HG03457 (cell line): ENCODE measurements at regions not wholly inside any gene's neighbourhood (a gene's known extent, or its start where the extent isn't known, plus 50 kb on each side); places are given as distances from the start of the nearest gene placed in this dataset.

ENCODE experiments used
- ATAC-seq: cut with Tn5 transposase; IDR thresholded peaks from one replicate; pipeline ENCODE4 v1.9.1; 2021; ENCODE audit warnings: moderate number of reproducible peaks; ENCODE audit not compliant: unreplicated experiment

DNA sequence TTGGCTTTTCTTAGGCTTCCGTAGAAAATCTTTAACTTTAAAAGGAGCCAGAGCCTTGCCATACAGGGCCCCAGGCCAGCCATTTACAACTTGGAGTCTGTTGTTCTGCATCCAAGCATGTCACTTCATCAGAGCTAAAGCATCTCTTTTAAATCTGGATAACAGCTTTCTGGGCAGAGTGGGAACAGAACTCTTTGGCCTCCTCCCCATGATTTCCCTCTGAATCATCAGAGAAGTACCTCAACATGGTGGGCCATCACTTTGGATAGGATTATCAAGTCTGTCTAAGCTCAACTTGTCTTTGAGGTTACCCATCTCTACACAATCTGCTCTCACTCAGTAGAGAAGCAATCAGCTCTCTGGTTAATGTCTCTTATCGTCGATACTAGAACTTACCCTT is 170.9 kb downstream of the SLC6A15 start:
- no peak for ATAC-seq

DNA sequence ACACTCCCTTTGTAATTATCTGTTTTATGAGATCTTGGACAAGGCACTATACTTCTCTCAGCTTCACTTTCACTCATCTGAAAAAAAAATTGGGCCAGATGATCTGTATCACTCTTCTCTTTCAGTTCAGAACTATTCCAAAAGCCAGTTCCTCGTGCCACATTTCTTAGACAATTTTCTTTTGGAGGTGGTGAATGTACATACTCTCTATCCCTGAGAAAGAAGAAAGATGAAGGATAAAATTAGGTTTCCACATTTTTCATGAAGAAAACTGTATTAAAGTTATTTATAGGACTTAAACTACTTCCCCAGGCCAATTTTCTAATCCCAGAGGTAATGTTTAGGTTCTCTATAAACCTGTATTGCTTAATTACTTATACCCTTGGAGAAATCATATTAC is 171.6 kb downstream of the SLC6A15 start:
- ATAC-seq, result no peak

DNA sequence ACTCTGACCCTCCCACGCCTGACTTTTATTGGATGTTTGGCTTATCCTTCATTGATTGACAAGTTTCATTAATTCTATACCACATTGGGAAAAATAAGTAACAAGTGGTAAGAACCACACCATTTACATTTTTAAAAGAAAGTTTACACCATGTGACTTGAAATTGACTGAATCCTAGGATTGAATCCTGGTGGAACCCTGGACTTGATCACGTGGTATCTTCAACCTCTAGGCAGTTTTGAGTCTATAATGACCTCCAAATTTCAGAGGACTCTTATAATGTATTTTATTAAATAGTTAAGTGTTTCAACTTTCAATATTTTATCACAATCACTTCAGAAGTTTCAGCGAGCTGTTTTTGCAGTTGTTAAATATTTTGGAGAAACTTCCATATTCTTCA is 172.0 kb downstream of the SLC6A15 start:
- no peak for ATAC-seq

DNA sequence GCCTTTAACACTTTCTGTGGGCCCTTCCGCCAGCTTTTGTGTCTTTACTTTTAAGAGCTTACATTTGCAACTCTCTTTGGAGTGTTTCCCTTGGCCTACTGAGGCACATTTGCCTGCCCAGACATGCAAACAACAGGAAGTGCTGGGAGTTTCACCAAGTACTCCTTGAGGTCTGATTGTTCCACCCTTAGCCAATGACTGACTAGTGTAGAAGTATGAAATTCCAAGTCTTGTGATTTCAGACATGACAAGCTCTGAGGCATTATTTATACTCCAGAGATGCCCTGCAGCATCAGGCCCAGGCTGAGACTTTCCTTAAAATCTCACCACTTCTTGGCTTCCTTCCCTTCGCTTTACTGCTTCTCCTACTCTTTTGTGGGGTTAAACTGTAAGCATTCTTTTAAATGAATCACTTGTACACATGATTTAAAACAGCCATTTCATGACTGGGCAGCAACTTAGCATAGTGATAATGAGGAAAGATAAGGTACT is 174.1 kb downstream of the SLC6A15 start:
- no peak for ATAC-seq

DNA sequence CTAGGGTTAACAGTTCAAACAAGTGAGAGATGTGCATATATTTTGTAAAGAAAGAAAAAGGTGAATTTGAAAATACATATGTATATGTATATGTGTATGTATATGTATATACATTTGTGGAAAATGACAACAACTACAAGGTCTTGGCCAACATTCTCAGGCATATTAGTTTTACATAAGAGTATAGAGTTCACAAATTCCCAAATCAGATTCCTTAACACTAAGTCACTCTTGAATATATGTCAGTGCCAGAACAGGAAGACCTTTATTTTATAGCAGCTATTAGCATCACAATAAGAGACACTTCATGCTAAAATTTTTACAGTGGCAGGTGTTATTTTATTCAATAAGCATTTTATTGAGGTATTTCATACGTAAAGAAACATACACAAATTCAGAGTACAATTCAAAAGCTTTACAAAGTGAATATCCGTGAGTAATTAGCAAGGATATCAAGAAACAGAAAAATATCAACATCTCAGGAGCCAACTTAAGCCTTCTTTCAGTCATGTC is 179.7 kb downstream of the SLC6A15 start:
- no peak for ATAC-seq

DNA sequence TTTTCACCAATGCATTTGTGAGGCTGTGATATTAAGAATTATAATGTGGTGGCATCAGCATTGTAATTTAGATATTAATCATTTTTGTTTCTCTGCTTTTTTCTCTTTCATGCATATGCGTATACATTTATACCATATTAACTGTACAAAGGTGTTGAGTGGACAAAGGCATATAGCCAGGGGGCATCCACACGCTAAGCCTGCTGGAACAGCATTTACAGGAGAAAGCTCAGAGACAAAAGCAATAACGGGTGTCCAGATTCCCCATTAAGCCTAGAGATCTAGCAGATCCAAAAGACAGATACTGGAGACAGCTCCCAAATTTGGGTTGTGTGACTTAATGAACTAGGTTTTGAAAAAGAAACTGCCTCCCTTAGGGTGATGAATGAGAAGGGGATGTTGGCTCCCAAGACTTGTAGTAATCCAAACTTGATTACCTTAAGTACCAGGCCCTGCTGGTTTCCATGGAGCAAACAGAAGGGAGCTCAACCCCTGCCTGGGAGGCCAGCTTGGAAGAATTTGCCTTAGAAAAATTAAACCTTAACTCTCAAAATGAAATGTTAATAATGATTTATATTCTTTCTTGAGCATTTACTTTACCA is 181.9 kb downstream of the SLC6A15 start:
- ATAC-seq, result no peak

DNA sequence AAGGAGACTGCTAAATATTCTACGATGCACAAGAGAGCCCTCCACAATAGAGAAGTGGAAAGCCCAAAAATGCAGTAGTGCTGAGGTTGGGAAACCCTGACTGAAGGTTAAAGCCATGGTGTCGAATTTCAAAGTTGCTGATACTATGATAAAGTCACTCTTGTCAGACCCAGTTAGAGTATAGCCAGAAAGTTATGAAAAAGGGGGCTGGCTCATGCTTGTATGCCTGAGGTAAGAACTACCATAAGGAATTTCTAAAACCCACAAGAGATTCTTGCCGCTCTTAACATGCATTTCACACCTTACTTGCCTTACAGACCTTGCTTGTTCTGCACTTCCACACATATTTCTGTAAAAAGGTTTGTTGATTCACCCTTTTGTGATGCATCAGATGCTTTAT is 184.6 kb downstream of the SLC6A15 start:
- no peak for ATAC-seq

DNA sequence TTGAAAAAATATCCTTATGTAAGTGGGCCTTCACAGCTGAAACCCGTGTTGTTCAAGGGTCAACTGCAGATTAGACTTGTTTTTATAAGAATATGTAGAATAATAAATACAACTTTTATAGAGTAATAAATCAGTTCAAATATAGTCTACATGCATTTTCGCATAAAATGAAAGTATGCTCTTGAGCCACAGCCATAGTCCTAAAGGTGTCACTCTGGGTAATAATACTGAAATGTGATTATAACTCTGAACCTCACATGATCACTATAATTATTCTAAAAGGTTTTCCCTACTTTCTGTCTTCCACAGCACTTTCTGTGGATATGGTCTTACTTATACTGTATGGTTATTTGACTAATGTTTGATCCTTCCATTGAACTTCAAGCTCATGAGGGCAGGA is 185.8 kb downstream of the SLC6A15 start:
- ATAC-seq, result no peak

DNA sequence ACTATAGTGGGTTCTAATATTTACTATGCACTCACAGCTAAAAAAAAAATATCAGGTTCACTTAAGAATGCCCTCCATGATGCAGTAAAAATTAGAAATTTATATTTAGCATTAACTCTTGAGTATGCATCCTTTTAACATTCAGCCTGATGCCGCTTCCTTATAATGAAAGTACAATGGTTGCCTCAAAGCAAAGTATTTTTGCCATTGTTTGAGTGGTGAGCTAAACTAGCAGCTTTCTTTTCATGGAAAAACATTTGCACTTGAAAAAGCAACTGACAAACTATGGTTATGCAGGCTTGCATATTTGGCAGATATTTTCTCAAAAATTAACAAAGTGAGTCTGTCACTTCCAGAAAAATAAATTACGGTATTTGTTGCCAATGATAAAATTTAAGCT is 188.6 kb downstream of the SLC6A15 start:
- ATAC-seq, result no peak

DNA sequence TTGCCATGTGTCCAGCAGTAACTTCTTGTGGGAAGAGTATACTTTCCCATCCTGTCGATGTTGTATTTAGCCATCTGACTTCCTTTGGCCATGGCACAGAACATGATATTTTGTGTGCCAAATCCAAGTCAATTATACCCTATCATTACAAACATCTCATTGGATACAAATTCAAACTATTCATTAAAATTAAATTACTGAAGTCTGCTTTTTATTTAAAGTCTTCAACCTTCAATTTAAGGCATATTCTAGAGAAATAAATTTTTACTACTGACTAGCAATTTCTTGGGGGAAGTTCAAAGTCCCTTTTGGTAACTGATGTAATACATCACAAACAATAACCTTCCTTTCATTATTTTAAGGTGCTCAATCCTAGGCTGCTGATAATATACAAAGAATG is 192.6 kb downstream of the SLC6A15 start:
- no peak for ATAC-seq

DNA sequence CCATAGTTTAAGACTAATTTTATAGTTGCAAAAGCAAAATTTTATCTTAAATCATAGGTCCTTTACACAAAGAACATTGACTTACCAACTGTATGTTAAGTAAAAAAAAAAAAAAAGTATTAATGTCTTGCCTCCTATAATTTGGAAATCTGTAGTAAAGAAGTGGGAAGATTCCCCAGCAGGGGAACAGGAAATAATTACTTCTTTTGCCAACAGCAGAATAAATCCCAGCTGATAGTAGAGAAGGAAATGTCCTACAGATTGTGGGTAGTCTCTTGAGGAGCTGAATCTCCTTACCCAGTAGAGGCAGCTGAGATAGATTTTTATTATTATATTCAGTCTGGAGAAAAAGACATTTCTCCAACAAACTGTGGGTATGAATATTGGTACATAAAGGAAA is 193.7 kb downstream of the SLC6A15 start:
- ATAC-seq, result no peak

DNA sequence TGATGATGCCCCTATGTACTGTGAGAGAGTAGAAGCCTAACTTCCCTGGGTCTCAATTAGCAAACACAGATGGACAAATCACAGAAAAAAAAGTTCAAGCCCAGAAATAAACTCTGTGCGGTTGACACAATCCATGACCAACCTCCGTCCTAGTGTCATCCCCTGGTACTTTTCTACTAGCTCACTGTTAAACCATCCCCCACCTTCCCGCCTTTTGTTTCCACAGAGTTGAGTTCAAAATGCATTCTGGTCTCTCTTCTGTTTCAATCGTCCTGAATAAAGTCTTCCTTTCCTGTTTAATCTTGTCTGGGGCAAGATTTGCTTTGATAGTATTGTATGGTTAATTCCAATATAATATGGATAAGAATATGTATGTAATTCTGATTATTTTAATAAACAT is 199.9 kb downstream of the SLC6A15 start:
- no peak for ATAC-seq

DNA sequence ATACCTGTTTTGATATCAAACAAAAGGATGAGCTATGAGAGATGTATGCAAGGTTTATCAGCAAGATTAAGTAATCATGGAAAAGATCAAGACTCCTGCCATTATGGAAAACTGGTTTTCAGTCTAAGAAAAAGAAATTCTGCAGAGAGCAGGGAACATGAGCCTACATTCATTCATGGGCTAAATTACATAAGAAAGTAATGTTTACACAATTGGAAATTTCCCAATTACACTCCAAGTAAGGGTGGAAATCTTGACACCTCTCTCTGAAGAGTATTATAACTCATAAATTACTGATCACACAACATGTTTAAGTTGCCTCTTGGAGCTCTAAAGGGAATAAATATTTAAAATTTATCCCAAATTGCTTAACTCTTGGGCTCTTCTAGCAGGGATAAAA is 206.2 kb downstream of the SLC6A15 start:
- no peak for ATAC-seq

DNA sequence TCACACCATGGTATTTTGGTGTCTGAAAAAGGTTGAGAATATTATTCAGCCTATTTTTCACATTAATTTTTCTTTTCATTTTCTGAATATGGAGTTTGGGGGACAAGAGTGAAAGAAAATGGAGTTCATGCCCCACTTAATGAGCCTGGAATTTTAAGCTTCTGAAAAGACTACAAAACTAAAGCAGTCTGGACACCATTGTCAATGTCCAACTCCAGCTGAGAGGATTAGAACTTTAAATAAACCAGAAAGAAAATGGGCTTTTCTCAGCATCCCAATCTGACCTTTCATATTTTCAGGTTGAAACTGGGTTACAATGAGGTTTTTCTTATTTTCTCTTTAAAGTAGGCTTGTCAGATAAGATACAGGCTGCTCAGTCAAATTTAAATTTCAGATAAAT is 207.7 kb downstream of the SLC6A15 start:
- no peak for ATAC-seq

DNA sequence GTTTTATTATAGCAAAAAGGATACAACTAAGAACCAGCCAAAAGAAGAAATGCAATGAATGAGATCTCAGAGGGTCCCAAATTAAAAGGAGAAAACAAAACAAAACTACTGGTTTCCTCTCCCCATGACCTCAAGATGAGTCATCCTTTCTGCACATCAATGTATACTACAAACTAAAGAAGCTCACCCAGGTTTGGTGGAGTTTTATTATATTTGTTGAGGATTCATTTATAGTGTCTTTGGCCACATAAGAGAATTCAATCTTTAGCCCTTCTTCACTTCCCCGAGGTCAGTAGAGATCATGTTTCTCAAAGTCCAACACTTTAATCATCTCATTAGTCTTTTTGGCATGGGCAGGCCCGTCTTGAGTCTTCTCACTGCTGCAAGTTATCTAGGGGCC is 210.6 kb downstream of the SLC6A15 start:
- ATAC-seq, result no peak

DNA sequence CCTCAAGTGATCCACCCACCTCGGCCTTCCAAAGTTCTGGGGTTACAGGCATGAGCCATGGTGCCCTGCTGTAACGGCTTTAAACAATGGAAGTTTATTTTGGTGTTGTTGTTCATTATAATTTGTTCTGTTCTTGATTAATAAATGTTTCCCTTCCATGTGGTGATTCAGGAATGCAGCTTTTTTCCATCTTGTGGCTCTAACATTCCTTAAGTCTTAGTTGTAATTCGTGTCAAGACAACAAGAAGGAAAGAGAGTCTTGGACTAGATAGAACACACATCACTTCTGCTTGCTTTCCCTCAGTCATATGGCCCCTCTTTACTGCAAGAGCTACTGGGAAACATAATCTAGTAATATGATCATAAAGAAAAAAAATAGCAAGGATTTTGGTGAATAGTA is 211.6 kb downstream of the SLC6A15 start:
- no peak for ATAC-seq

DNA sequence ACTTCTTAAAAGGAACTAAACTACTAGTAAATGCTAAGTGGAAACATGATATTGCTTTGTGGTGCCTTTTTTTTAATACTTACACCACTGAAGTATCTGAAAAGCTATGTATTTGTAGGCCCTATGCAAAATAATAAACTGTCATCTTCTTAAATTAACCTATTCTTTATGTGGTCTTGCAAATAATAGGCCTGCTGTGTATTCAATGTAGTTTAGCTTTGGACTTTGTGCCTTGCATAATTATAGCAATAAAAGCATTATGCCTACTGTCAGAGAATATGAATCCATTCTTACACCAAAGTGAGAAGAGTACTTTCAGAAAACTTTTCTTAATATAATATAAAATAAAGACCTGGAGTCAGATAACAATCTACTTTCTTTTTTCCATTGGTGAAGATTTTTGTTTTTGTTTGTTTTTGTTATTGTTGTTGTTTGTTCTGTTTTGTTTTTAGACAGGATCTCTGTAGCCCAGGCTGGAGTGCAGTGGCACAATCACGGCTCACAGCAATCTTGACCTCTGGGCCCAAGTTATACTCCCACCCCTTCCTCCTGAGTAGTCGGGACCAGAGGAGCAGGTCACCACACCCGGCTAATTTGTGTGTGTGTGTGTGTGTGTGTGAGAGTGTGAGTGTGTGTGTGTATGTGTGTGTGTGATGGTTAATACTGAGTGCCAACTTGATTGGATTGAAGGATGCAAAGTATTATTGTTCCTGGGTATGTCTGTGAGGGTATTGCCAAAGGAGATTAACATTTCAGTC is 213.8 kb downstream of the SLC6A15 start:
- ATAC-seq, result no peak

DNA sequence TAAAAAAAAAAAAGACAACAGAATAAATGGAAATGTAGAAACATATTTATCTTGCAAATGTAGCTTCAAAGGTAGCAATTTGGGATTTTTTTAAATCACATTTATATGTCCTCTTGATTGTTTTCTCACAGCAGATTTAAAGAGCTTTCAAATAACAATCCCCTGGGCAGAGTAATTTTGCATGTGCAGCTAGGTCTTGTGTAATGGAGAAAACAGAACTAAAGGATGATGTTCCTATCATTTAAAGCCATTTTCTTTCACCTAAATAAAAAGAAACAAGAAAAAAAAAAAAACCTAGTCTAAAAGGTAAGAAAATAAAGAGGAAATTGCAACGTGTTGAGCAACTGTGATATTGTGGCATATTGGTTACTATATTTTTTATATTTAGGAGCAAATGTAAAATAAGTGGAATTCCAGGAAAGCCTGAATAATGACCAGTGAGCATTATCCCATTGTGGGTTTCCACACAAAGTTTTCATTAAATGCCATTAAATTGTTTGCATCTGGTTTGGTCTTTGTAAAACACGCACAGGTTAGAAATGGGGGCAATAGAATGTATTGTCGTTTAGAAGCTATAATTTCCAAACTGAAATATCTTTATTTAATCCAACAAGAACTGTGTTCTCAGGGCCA is 215.6 kb downstream of the SLC6A15 start:
- ATAC-seq, result no peak

DNA sequence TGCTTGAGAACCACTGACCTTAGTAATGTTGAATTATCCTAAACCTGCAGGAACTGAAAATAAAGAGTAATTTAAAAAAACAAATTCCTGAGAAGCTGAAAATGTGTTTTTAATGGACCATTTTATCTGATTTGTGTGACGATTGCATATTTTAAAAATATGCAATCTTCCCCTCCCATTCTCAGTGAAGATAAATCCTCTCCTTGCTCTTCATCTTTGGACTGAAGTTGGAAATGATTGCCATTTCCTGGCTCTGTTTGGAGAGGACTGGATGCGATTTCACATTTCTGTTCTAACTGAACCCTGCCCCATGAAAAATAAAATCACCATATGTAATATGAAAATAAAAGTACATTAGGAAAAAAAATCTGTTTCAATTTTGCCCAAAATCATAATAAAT is 216.3 kb downstream of the SLC6A15 start:
- ATAC-seq, result no peak

DNA sequence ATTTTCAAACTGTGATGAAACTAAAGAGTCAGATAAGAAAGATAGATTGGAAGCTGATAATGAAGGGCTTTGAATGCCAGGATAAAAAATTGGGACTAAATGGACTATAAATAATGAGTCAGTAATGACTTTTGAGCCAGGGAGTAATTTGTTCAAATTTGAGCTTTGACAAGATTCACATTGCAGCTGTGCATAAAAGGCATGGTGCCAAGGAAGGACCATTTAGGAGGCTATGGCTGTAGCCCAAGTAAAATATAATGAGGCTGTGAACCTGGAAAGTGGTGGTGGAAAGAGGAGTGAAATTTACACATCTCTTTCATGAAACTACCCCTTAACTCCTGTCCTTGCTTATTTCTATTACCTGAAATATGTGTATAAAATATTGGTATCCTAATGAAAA is 218.5 kb downstream of the SLC6A15 start:
- no peak for ATAC-seq

DNA sequence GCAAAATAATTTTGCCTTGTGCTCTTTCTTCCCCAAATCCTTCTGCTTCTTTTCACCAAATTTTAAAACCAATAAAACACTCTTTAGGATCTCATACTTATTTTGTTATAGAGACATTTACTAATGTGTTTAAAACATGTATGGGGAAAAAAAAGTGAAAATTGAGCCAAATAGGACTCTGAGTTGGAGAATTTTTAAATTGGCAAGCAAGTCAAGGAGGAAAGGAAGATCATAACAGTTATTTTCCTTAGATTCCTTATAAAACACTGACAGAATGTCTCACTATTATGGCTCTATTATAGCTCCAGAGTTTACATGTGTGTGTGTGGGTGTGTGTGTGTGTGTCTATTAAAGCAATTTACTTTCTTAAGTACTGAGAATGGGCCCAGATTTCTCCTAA is 220.5 kb downstream of the SLC6A15 start:
- ATAC-seq, result no peak

DNA sequence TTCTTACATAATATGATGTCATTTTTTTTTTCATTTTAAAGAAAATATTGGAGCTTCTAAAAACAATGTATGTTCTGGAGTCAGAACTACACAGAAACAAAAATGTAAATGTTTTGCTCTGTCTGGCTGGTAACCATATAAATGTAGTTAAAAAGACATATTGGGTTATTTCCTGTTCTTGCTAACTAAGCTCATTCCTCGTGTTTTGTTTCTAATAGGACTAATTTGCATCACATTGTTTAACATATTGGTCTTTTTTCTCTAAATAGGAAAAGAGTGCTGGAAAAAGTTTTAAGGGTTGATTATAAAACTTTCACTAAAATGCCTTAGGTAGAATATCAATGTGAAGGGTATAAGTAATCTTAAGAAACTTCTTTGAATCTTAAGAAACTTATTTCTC is 221.3 kb downstream of the SLC6A15 start:
- no peak for ATAC-seq
